Activated naive CD8-positive, alpha-beta T cell (primary cell): ENCODE measurements at regions not wholly inside any gene's neighbourhood (a gene's known extent, or its start where the extent isn't known, plus 50 kb on each side); places are given as distances from the start of the nearest gene placed in this dataset.

ENCODE experiments used
- H3K27ac Mint-ChIP-seq: one replicate; pipeline ENCODE4 v1.8.0; 2021; ENCODE audit warnings: mixed read lengths
- H3K27me3 Mint-ChIP-seq: one replicate; pipeline ENCODE4 v1.8.0; 2021; ENCODE audit warnings: mixed read lengths
- H3K36me3 Mint-ChIP-seq: one replicate; pipeline ENCODE4 v1.8.0; 2021; ENCODE audit warnings: mixed read lengths
- H3K4me1 Mint-ChIP-seq: one replicate; pipeline ENCODE4 v1.8.0; 2021; ENCODE audit warnings: low read depth, mixed read lengths
- H3K4me3 Mint-ChIP-seq: one replicate; pipeline ENCODE4 v1.8.0; 2021; ENCODE audit warnings: mild to moderate bottlenecking, mixed read lengths
- H3K9me3 Mint-ChIP-seq: one replicate; pipeline ENCODE4 v1.8.0; 2021; ENCODE audit warnings: low read depth, mixed read lengths

DNA sequence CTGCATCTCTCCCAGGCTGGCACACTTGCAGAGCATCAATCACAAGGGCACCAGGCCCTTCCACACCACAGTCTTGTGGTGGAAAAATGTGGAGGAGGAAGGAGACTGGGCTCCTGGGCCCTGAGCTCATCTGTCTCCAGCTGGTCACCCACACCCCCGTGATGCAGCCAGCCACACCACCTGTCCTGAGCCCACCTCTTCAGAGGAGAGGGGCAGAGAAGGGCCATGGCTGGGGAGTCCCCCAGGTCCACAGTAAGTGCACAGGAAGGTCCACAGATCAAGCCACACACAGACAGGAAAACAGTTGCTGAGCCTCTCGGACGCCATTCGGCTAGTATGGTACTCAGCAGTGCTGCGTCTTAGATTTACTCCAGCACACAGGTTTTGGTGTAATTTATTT lies 203.5 kb upstream of the SALL3 start:
- no peaks in the 10 kb centered on the region for H3K36me3 Mint-ChIP-seq
- H3K9me3 Mint-ChIP-seq, result no peaks in the 10 kb centered on the region
- no peak overlapping the region for H3K4me3 Mint-ChIP-seq
- H3K27ac Mint-ChIP-seq, result no peak overlapping the region
- no peaks in the 10 kb centered on the region for H3K4me1 Mint-ChIP-seq
- H3K27me3 Mint-ChIP-seq, result no peaks in the 10 kb centered on the region

DNA sequence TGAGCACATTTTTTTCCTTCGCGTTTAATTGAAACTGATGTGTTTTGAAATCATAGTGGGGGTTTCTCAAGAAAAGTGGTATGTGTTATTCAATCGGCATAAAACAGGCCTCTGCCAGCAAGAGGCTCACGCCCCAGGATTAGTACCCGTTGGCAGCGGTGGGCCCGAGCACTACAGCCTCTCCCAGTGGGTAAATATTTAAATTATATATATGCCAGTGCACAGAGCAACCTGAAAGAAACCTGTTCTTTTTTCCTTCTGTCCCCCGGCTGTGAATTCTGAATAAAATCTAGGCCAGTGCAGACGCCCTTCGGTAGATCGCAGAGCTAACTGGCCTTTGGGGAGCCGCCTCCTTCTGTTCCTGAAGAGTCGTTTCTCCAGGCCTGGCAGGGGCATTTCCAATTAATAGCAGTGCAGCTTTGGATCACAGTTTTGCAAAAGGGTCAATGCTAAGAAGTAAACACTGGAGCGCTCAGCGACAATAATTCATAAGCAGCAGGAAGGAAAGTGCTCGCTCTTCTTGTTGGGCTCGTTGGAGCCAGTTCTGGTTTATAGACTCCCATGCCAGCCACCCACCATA lies 202.8 kb upstream of the SALL3 start:
- no peaks in the 10 kb centered on the region for H3K9me3 Mint-ChIP-seq
- no peaks in the 10 kb centered on the region for H3K36me3 Mint-ChIP-seq
- H3K4me3 Mint-ChIP-seq, result no peak overlapping the region
- no peaks in the 10 kb centered on the region for H3K27me3 Mint-ChIP-seq
- H3K27ac Mint-ChIP-seq, result no peak overlapping the region
- H3K4me1 Mint-ChIP-seq, result no peaks in the 10 kb centered on the region

DNA sequence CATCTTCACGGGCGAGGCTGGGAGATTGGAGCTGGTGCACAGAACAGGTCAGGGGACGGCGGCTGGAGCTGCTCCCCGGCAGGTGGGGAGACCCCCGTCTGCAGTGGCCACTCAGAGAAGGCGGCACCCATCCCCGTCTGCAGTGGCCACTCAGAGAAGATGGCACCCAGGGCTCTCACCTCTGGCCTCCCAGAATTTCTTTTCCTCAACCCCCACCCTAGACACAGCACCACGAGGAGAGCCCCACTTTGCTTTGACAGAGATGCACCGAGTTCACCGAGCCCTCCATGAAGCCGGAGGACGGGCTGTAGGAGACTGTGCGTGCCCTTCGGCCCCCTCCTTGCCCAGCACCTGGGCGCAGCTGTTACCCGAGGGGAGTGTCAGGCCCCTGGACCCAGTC lies 201.6 kb upstream of the SALL3 start:
- Mint-ChIP-seq H3K27ac (no peak overlapping the region), H3K4me3 (no peak overlapping the region), H3K4me1 (no peaks in the 10 kb centered on the region), H3K9me3 (no peaks in the 10 kb centered on the region), H3K36me3 (no peaks in the 10 kb centered on the region), H3K27me3 (no peaks in the 10 kb centered on the region)

DNA sequence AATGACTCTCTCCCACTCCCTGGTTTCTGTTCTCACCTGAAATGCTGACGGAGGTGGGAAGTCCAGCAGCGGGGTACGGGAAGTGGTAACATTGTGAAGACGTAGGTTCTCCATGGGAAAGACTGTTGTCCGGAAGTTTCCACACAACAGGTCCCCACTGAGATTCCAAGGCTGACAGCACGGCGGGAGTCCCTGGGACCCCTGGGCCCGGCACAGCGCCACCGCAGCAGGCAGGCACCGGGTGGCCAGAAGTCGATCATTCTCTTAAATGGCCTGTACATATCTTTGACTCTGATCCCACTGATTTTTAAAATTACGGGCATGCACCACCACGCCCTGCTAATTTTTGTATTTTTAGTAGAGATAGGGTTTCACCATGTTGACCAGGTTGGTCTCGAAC lies 201.0 kb upstream of the SALL3 start:
- no peak overlapping the region for H3K4me3 Mint-ChIP-seq
- no peaks in the 10 kb centered on the region for H3K36me3 Mint-ChIP-seq
- no peaks in the 10 kb centered on the region for H3K4me1 Mint-ChIP-seq
- H3K27ac Mint-ChIP-seq, result no peak overlapping the region
- H3K27me3 Mint-ChIP-seq, result no peaks in the 10 kb centered on the region
- no peaks in the 10 kb centered on the region for H3K9me3 Mint-ChIP-seq

DNA sequence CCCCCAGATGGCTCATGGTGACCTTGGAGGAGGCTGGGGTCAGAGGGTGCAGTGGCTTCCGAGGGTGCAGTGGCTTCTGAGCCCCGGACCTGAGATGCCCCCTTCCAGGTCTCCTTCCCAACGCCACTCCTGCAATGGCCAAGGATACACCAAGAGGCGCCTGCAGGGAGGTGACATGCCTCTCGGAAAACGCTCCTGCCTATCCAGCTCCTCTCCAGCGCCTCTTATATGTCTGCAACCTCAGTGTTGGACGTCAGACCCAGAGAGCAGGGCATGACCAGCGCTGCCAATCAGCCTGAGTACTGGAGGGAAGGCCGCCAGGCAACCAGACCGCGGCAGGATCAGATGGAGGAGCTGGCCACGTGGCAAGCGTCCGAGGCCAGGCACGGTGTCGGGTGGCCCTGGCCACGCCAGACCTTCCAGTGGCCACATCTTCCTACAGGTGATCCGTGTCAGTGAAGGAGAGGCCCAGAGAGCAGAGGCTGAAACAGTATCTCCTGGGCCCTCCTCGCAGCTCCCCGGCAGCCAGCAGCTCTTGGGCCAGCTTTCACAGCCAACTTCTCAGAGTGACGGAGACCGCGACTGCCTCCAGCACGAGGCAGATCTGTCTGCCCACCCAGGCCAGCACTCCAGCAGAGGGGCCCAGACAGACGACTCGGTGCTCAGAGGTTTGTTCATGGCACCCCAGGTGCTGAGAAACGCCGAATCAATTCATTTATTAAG lies 199.5 kb upstream of the SALL3 start:
- H3K36me3 Mint-ChIP-seq, result no peaks in the 10 kb centered on the region
- H3K27me3 Mint-ChIP-seq, result no peaks in the 10 kb centered on the region
- H3K4me1 Mint-ChIP-seq, result no peaks in the 10 kb centered on the region
- no peaks in the 10 kb centered on the region for H3K9me3 Mint-ChIP-seq
- H3K27ac Mint-ChIP-seq, result no peak overlapping the region
- H3K4me3 Mint-ChIP-seq, result no peak overlapping the region

DNA sequence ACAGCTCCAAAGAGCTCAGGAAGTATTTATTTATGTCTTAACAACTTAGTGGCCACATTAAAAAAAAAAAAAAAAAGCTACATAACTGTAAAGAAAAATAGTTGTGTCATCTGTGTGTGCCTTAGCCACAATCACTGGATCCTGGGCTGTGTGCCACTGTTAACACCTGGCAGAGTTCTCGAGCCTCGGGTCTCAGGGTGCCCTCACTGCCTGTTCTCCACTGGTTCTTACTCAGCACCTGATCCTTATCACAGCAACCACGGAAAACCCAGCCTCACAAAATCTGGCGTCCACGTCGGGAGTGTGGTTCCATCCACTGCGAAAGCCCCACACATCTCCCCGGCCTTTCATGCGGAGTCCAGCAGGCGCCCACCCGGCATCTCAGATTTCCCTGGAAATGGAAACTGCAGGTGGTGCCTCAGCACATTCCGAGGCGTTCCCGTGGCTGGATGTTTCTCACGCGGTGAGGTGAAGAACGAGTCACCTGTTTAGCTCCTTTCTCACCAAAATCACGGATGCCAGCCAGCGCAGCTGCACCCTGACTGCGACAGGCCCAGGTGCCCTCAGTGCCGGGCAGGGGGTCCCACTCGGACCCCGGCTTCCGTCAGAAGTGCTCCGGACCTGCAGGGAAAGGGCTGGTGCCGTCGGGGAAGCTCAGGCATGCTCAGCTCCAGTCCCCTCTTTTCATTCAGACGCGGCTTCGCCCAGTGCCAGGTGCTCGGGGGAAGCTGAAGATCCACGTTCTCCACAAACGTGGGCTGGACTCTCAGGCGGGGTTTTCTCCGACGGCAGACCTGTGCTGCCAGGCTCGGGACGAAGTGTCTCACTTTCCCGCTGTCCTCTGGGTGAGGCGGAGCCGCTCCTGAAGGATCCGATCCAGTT lies 198.7 kb upstream of the SALL3 start:
- no peaks in the 10 kb centered on the region for H3K9me3 Mint-ChIP-seq
- H3K27me3 Mint-ChIP-seq, result no peaks in the 10 kb centered on the region
- H3K4me3 Mint-ChIP-seq, result no peak overlapping the region
- H3K4me1 Mint-ChIP-seq, result no peaks in the 10 kb centered on the region
- no peak overlapping the region for H3K27ac Mint-ChIP-seq
- no peaks in the 10 kb centered on the region for H3K36me3 Mint-ChIP-seq

DNA sequence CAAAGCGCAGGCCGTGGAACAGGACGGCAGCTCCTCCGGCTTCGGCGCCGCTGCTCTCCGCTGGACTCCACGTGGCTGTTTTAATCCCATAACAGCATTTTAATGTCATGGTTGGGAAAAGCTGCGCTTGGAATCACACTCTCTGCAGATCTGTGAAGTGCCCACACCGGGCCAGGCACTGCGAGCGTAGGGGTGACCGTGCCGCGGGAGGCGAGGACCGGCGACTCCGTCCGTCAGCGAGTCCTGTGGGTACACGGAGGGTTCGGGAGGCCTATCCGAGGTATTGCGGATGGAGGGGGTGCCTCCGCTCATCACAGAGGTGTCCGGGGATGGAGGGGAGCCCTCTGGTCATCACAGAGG lies 198.0 kb upstream of the SALL3 start:
- H3K27ac Mint-ChIP-seq, result no peak overlapping the region
- H3K4me1 Mint-ChIP-seq, result no peaks in the 10 kb centered on the region

DNA sequence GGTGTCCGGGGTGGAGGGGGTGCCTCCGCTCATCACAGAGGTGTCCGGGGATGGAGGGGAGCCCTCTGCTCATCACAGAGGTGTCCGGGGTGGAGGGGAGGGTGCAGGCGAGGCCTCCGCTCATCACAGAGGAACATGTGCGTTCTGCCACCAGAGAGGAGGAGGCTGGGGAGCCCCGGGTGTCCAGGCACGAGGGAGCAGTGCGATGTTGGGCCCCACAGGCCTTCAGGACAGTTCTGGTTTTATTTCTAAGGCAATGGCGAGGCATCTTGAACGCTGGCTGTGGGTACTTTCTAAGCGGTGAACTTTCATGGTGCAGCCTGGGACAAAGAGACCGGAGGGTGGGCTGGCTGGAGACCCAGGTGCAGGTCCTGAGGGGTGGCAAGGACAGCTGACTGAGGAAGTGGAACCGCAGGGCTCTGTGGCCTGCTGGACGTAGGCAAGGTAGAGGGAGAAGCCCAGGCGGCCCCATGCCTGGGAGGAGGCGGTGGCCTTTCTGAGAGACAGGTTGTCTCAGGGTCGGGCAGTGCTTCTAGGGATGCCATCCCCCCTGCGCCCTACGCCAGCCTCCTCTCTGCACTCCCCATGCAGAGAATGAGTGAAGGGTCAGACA lies 196.6 kb upstream of the SALL3 start:
- no peaks in the 10 kb centered on the region for H3K9me3 Mint-ChIP-seq
- no peaks in the 10 kb centered on the region for H3K27me3 Mint-ChIP-seq
- no peaks in the 10 kb centered on the region for H3K36me3 Mint-ChIP-seq
- H3K4me1 Mint-ChIP-seq, result no peaks in the 10 kb centered on the region
- no peak overlapping the region for H3K27ac Mint-ChIP-seq
- no peak overlapping the region for H3K4me3 Mint-ChIP-seq

More for the DNA sequence above, 198.0 kb upstream of the SALL3 start:
- no peak overlapping the region for H3K4me3 Mint-ChIP-seq
- no peaks in the 10 kb centered on the region for H3K27me3 Mint-ChIP-seq
- H3K9me3 Mint-ChIP-seq, result no peaks in the 10 kb centered on the region
- H3K36me3 Mint-ChIP-seq, result no peaks in the 10 kb centered on the region

DNA sequence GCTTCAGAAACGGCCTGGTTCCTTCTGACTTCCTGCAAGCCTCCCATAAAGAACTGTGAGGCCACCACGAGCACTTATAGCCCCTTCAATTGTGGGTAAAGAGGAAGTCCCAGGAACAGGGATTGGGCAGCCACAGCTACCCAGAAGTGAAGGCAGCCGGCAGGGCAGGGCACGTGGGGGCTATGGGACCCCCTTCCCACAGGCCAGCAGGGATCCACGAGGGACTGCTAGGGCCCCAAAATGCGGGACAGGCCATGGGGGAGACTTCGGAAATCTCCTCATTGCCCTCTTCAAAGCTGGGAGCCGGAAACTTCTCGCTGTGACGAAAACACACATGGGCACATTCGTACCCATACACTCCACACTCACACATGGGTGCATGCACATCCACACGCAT lies 196.1 kb upstream of the SALL3 start:
- H3K36me3 Mint-ChIP-seq, result no peaks in the 10 kb centered on the region
- no peaks in the 10 kb centered on the region for H3K4me1 Mint-ChIP-seq
- no peaks in the 10 kb centered on the region for H3K27me3 Mint-ChIP-seq
- H3K27ac Mint-ChIP-seq, result no peak overlapping the region
- H3K9me3 Mint-ChIP-seq, result no peaks in the 10 kb centered on the region
- no peak overlapping the region for H3K4me3 Mint-ChIP-seq

DNA sequence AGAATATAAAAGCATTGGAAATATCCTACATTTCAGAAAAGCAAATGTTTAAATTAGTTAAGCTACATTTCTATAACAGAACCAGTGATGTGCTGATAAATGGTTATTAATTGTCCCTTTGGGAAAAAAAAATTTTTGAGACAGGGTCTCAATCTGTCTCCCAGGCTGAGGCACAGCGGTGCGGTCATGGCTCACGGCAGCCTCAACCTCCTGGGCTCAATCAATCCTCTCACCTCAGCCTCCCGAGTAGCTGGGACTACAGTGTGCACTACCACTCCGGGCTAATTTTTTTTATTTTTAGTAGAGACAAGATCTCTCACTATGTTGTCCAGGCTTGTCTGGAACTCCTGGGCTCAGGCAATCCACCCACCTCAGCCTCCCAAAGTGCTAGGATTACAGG lies 194.8 kb upstream of the SALL3 start:
- Mint-ChIP-seq H3K4me1 (no peaks in the 10 kb centered on the region), H3K4me3 (no peak overlapping the region)

DNA sequence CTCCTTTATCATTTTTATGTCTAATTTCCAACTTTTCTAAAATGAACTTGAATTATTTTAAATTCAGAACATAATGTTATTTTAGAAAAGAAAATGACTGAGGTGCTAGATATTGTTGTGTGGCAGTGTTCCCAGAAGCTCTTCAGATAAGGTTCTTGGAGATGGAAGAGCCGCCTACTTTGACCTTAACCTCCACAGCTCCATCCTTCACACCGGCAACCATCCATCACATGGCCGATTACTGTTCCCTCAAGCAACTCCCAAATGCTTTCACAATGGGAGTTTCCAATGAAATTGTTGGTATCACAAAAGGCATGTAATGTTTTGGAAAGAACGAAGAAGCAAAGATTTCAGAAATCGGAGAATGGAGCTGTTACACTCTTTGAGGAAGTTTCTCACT lies 193.9 kb upstream of the SALL3 start:
- Mint-ChIP-seq H3K36me3 (no peaks in the 10 kb centered on the region), H3K4me3 (no peak overlapping the region), H3K27me3 (no peaks in the 10 kb centered on the region), H3K9me3 (no peaks in the 10 kb centered on the region), H3K27ac (no peak overlapping the region), H3K4me1 (no peaks in the 10 kb centered on the region)

More for the DNA sequence above, 194.8 kb upstream of the SALL3 start:
- H3K27me3 Mint-ChIP-seq, result no peaks in the 10 kb centered on the region
- no peak overlapping the region for H3K27ac Mint-ChIP-seq
- no peaks in the 10 kb centered on the region for H3K36me3 Mint-ChIP-seq
- H3K9me3 Mint-ChIP-seq, result no peaks in the 10 kb centered on the region

DNA sequence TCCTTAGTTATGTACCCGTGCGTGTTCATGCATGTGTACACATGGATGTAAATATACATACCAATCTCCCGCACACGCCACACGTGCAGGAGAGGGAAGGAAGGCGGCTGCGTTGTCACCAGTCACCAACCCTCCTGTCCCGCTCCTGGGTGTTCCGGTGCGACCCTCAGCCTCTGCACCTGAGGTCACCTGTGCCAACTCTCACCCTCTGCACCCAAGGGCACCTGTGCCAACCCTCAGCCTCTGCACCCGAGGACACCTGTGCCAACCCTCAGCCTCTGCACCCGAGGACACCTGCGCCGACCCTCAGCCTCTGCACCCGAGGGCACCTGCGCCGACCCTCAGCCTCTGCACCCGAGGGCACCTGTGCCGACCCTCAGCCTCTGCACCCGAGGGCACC lies 192.8 kb upstream of the SALL3 start:
- Mint-ChIP-seq H3K27ac (no peak overlapping the region), H3K9me3 (no peaks in the 10 kb centered on the region), H3K27me3 (no peaks in the 10 kb centered on the region), H3K4me1 (no peaks in the 10 kb centered on the region), H3K4me3 (no peak overlapping the region), H3K36me3 (no peaks in the 10 kb centered on the region)

DNA sequence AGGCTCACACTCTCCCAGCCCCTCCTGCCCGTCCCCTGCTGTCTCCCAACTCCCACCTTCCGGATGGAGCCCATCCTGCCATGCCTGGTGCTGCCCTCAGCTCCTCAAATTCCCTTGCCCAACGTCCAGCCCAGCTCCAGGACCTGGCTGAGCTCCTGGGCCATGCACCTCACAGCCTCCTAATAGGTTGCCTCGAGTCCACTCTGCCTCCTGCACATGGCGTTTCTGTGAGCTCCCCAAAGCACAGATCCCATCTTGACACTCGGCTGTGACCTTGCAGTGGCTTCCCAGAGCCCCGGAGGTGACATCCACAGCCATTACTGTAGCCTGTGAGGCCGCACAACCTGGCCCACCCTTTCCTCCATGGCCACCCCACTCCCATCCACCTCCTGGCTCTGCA lies 191.9 kb upstream of the SALL3 start:
- Mint-ChIP-seq H3K27me3 (no peaks in the 10 kb centered on the region), H3K4me1 (no peaks in the 10 kb centered on the region), H3K9me3 (no peaks in the 10 kb centered on the region), H3K4me3 (no peak overlapping the region), H3K36me3 (no peaks in the 10 kb centered on the region), H3K27ac (no peak overlapping the region)

DNA sequence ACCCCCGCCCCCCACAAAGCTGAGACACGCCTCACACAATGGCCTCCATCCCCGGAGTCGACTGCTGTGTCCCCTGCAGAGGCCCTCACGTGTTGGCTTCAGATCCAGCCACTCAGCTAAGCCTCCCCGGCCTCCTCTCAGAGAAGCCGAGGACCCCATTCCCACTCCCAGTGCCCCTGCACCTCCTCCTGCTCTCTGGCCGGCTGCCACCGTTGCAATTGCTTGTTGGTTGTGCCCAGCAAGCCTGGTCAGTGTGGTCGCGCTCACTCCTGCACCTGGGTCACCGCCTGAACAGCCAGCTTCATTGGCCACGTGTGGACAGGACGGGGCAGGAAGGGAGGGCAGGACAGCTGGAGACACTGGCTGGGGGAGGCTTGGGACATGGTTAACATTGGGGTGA lies 191.5 kb upstream of the SALL3 start:
- H3K9me3 Mint-ChIP-seq, result no peaks in the 10 kb centered on the region
- H3K4me3 Mint-ChIP-seq, result no peak overlapping the region
- H3K4me1 Mint-ChIP-seq, result no peaks in the 10 kb centered on the region
- H3K27ac Mint-ChIP-seq, result no peak overlapping the region
- H3K36me3 Mint-ChIP-seq, result no peaks in the 10 kb centered on the region
- H3K27me3 Mint-ChIP-seq, result no peaks in the 10 kb centered on the region

DNA sequence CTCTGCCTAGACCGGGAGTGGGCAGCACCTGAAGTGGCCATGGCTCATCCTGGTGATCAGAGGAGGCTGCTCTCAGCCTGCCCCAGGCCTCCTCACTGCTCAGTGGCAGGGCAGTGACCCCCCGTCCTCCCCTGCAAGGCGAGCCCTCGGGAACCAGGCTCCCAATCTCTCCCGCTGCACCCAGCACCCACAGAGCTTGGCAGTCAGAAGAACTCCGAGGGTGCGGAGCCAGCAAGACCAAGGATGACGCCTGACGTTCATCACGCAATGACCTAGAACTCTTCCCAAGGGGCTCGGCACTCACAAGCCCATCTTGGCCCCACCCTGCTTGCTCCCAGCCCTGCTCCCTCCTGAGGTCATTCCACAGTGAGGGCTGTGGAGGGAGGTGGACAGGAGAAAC lies 189.8 kb upstream of the SALL3 start:
- Mint-ChIP-seq H3K4me1 (no peaks in the 10 kb centered on the region), H3K36me3 (no peaks in the 10 kb centered on the region), H3K9me3 (no peaks in the 10 kb centered on the region), H3K4me3 (no peak overlapping the region), H3K27me3 (no peaks in the 10 kb centered on the region), H3K27ac (no peak overlapping the region)
